GM21619 (cell line): ENCODE measurements at regions not wholly inside any gene's neighbourhood (a gene's known extent, or its start where the extent isn't known, plus 50 kb on each side); places are given as distances from the start of the nearest gene placed in this dataset.
"Not testable (repeated sequence)": the region's sequence is repeated elsewhere in the genome, so short reads cannot be mapped to it uniquely, and the experiment has no call there.

Experiments used
- ATAC-seq: cut with Tn5 transposase; IDR thresholded peaks from one replicate; pipeline ENCODE4 v1.9.1; 2021; ENCODE audit not compliant: unreplicated experiment

- no peak for ATAC-seq
Observed at GRCh38 chr10:2812631-2813030, 254.7 kb upstream of the PFKP start.

GRCh38 chr10:2800178-2800577, 267.2 kb upstream of the PFKP start:
- ATAC-seq: no peak

- ATAC-seq: no peak
Observed at GRCh38 chr10:2798336-2799022, 268.9 kb upstream of the PFKP start.

- ATAC-seq: peak; percentile 94
Observed at GRCh38 chr10:2791774-2792443, 275.4 kb upstream of the PFKP start.

GRCh38 chr10:2790396-2791188, 276.8 kb upstream of the PFKP start:
- no peak for ATAC-seq

- no peak for ATAC-seq
Observed at GRCh38 chr10:2786251-2786650, 281.1 kb upstream of the PFKP start.

- ATAC-seq: no peak
Observed at GRCh38 chr10:2784766-2785165, 282.6 kb upstream of the PFKP start.

- ATAC-seq: no peak
Observed at GRCh38 chr10:2782950-2783349, 284.4 kb upstream of the PFKP start.

GRCh38 chr10:2782265-2782664, 285.1 kb upstream of the PFKP start:
- no peak for ATAC-seq

- ATAC-seq: no peak
Observed at GRCh38 chr10:2777666-2778355, 289.5 kb upstream of the PFKP start.

- no peak for ATAC-seq
Observed at GRCh38 chr10:2772816-2773631, 294.3 kb upstream of the PFKP start.

GRCh38 chr10:2772135-2772534, 295.2 kb upstream of the PFKP start:
- ATAC-seq: no peak

GRCh38 chr10:2767293-2767692, 300.1 kb upstream of the PFKP start:
- ATAC-seq: not testable (repeated sequence)

- no peak for ATAC-seq
Observed at GRCh38 chr10:2761971-2762370, 305.4 kb upstream of the PFKP start.

GRCh38 chr10:2761311-2761710, 306.0 kb upstream of the PFKP start:
- no peak for ATAC-seq

GRCh38 chr10:2760736-2761135, 306.6 kb upstream of the PFKP start:
- no peak for ATAC-seq

- no peak for ATAC-seq
Observed at GRCh38 chr10:2759233-2759632, 308.1 kb upstream of the PFKP start.

GRCh38 chr10:2754943-2755342, 312.4 kb upstream of the PFKP start:
- no peak for ATAC-seq

GRCh38 chr10:2748287-2748686, 319.1 kb upstream of the PFKP start:
- no peak for ATAC-seq

- no peak for ATAC-seq
Observed at GRCh38 chr10:2746638-2747037, 320.7 kb upstream of the PFKP start.

- ATAC-seq: no peak
Observed at GRCh38 chr10:2745666-2746065, 321.7 kb upstream of the PFKP start.
